ENCODE measurements at regions not wholly inside any gene's neighbourhood (a gene's known extent, or its start where the extent isn't known, plus 50 kb on each side); places are given as distances from the start of the nearest gene placed in this dataset.

DNA sequence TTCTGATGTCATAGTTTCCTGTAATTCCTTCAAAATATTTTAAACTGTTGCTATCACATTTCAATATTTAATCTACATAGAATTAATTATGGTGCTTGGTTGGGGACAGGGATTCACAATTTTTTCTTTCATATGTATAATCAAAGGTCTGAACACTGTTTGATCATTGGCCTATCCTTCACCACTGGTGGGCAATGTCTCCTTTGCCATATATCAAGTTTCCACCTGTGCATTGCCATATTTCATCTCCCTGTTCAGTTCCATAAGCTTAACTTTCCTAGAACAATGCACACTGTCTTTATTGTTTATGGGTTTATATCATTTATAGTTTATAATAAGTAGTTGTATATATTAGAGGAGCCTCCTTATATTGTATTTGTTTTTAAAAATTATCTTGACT is 374.9 kb upstream of the PTBP2 start:
- TF ChIP-seq ZFX (IDR thresholded peaks at IDR 0.05; ENCODE audit: borderline replicate concordance) = no peak
- TF ChIP-seq CTCF (IDR thresholded peaks at IDR 0.05) = no peak; the same call in 1 of the 2 replicates
- H3K27ac ChIP-seq = no peak overlapping the region

DNA sequence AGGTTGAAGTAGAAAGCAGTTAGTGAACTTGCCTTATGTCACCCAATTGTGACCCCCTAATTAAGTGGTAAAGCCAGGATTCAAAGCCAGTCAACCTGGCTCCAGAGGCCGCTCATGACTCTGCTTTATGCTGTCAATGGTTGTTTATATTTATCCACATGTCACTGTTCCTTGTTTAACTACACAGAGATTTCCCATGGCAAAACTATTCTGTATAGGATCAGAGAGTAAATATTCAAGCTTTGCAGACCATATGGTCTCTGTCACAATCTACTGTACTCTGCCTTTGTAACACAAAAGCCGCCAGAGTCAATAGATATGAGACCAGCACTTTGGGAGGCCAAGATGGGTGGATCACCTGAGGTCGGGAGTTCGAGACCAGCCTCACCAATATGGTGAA is 371.7 kb upstream of the PTBP2 start:
- no peak overlapping the region for H3K27ac ChIP-seq
- TF ChIP-seq CTCF (IDR thresholded peaks at IDR 0.05) = no peak
- TF ChIP-seq ZFX (IDR thresholded peaks at IDR 0.05; ENCODE audit: borderline replicate concordance) = no peak

- no peak overlapping the region for H3K27ac ChIP-seq
- TF ChIP-seq CTCF (IDR thresholded peaks at IDR 0.05) (no peak), ZFX (IDR thresholded peaks at IDR 0.05; ENCODE audit: borderline replicate concordance) (no peak)
Measured at GRCh38 chr1:96352733-96353132, 368.9 kb upstream of the PTBP2 start.

- H3K27ac ChIP-seq = no peak overlapping the region
- TF ChIP-seq ZFX (IDR thresholded peaks at IDR 0.05; ENCODE audit: borderline replicate concordance) (no peak), CTCF (IDR thresholded peaks at IDR 0.05) (no peak)
Measured at GRCh38 chr1:96355521-96355920, 366.1 kb upstream of the PTBP2 start.

- TF ChIP-seq ZFX (IDR thresholded peaks at IDR 0.05; ENCODE audit: borderline replicate concordance) (no peak), CTCF (IDR thresholded peaks at IDR 0.05) (no peak)
- H3K27ac ChIP-seq = no peak overlapping the region
Measured at GRCh38 chr1:96355961-96356360, 365.6 kb upstream of the PTBP2 start.

DNA sequence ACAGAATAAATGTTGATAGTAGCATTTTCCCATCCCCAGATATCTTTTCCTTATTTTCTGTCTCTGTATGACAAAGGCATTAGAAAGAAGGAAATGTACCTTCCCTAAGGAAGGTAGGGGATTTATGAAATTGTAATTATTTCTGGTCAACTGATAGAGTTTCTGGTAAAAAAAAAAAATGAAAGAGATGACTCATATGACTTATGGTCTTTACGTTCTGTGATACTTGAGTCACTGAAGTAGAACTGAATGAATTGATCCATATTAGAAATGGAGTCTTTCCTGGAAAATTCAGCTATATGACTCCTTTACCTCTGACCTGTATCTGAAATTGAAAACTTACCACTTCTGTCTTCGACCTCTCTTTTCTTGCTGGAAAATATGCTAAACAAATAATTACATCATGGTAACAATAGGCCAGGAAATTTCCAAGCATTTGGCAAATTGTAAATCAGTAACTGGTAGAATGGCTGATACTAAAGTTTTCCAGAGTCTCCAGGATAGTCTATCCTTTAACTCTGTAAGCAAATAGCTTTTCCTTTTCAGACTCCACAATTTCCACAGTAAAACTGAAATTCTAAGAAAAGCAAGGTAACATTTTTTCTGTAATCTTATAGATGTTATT is 364.3 kb upstream of the PTBP2 start:
- no peak overlapping the region for H3K27ac ChIP-seq
- TF ChIP-seq ZFX (IDR thresholded peaks at IDR 0.05; ENCODE audit: borderline replicate concordance) = no peak
- no peak for TF ChIP-seq CTCF (IDR thresholded peaks at IDR 0.05)

DNA sequence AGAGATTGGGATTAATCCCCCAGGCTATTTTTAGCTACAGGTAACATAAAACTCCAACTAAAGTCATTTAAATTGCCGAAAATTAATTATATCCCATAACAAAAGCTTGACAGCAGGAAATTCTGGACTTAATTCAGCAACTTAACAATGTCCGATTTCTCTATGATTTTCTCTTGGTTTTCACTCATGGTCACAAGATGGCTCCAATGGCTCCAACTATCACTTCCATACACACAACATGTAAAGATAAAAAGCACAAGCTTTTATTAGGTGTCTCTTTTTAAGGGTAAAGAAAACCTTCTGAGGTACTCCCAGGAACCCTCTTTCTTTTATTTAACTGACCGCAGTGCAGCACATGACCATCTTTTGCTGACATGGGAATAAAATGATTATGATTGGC is 363.5 kb upstream of the PTBP2 start:
- TF ChIP-seq ZFX (IDR thresholded peaks at IDR 0.05; ENCODE audit: borderline replicate concordance) (no peak), CTCF (IDR thresholded peaks at IDR 0.05) (no peak)
- H3K27ac ChIP-seq = no peak overlapping the region
